PC-9 (cell line): ENCODE measurements at regions not wholly inside any gene's neighbourhood (a gene's known extent, or its start where the extent isn't known, plus 50 kb on each side); places are given as distances from the start of the nearest gene placed in this dataset.

Experiments used
- BruUV-seq: library from RNA; stranded (reverse); fragments of 400-500 nt; replicated peaks from 2 replicates; lab custom pipeline; 2021; lab: Mats Ljungman, UMichigan
- CTCF ChIA-PET: fragments of 300-600 bp; sonication (Branson Sonifier 250); formaldehyde crosslinking; loops from one replicate; lab custom pipeline; 2022; ENCODE audit warnings: antibody characterized with exemption; lab: Charles Lee
- POLR2A ChIA-PET: fragments of 300-600 bp; sonication (Branson Sonifier 250); formaldehyde crosslinking; loops from one replicate; lab custom pipeline; 2022; ENCODE audit warnings: antibody characterized with exemption; ENCODE audit not compliant: unreplicated experiment; lab: Charles Lee
- DNase-seq, 2 experiments: peaks; one replicate each; pipeline versions ENCODE4 v3.0.0 to v3.0.0-alpha.2; 2015 to 2022; ENCODE audit warnings: mixed read lengths in 1 of 2
- H2AFZ ChIP-seq: fragments of 200-600 bp; sonication (generic); 2 replicates; pipeline ENCODE4 v1.8.1; 2017; ENCODE audit warnings: antibody characterized with exemption
- H3F3A ChIP-seq: fragments of 200-600 bp; sonication (generic); 2 replicates; pipeline ENCODE4 v1.8.1; 2017; ENCODE audit warnings: antibody characterized with exemption, mild to moderate bottlenecking, low read depth; ENCODE audit not compliant: insufficient read depth
- H3K27ac ChIP-seq: fragments of 200-600 bp; sonication (generic); 2 replicates; pipeline ENCODE4 v1.6.1; 2016; ENCODE audit warnings: mixed run types
- H3K27me3 ChIP-seq: fragments of 200-600 bp; sonication (generic); 2 replicates; pipeline ENCODE4 v1.6.1; 2016; ENCODE audit warnings: low read depth, mixed run types; ENCODE audit not compliant: insufficient read depth
- H3K36me3 ChIP-seq: fragments of 200-600 bp; sonication (generic); 2 replicates; pipeline ENCODE4 v1.6.1; 2016; ENCODE audit warnings: low read depth, mixed run types
- H3K4me1 ChIP-seq: fragments of 200-600 bp; sonication (generic); replicated peaks from 2 replicates; pipeline ENCODE4 v1.6.1; 2016; ENCODE audit warnings: mixed run types; ENCODE audit not compliant: insufficient read depth
- H3K4me2 ChIP-seq: fragments of 200-600 bp; sonication (generic); 2 replicates; pipeline ENCODE4 v1.6.1; 2017; ENCODE audit warnings: mixed run types
- H3K4me3 ChIP-seq: fragments of 200-600 bp; sonication (generic); 2 replicates; pipeline ENCODE4 v1.6.1; 2016; ENCODE audit warnings: mixed run types
- H3K79me2 ChIP-seq: fragments of 200-600 bp; sonication (generic); 2 replicates; pipeline ENCODE4 v1.6.1; 2017; ENCODE audit warnings: low read depth, mixed run types
- H3K9me2 ChIP-seq: fragments of 200-600 bp; sonication (generic); 2 replicates; pipeline ENCODE4 v1.8.1; 2017; ENCODE audit warnings: mild to moderate bottlenecking; ENCODE audit not compliant: insufficient read depth
- H3K9me3 ChIP-seq: fragments of 200-600 bp; sonication (generic); 2 replicates; pipeline ENCODE4 v1.8.1; 2016; ENCODE audit warnings: low read depth; ENCODE audit not compliant: insufficient read depth
- H4K20me1 ChIP-seq: fragments of 200-600 bp; sonication (generic); 2 replicates; pipeline ENCODE4 v1.8.1; 2017; ENCODE audit not compliant: insufficient read depth
- EZH2 ChIP-seq: fragments of 200-600 bp; sonication (generic); IDR thresholded peaks from 2 replicates; pipeline ENCODE4 v1.8.0; 2017; ENCODE audit warnings: antibody characterized with exemption, low read depth
- intact Hi-C: fragments of 100-400 bp; cut with micrococcal nuclease; formaldehyde crosslinking; loops from one replicate; pipeline ENCODE4 v1.10.0; 2022; ENCODE audit not compliant: unreplicated experiment
- TF ChIP-seq, protein P1 (sequence below): fragments of 200-600 bp; sonication (generic); conservative IDR thresholded peaks from 2 replicates; pipeline ENCODE4 v1.6.1; 2017; ENCODE audit warnings: mixed run types, antibody characterized with exemption, mild to moderate bottlenecking, moderate library complexity

DNA sequence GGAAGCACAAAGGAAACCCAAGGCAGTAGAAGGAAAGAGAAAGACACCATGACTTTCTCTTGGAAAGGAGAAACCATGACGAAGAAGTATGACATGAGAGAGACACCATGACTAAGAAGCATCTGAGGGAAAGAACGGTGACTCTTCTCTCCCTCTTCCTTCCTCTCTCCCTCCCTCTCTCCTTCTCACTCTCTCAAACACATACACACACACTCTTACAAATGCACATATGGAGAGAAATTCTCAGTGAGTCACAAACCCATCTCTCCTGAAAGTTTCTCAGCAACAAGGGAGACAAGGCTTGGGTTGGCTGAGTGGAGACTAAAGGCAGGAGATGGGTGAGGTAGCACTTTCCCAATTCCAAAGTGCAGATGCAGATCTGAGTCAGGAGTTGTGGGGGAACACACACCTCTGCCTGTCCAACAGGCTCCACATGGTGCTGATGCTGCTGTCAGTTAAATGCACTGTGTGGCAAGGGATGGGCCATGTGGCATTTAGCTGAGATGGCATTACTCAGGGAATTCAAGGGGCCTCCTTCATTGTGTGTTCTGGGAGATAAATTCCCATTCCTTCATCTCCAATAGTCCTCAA, 336.7 kb upstream of the C16orf82 start:
- H3K4me1 ChIP-seq = no peaks in the 10 kb centered on the region
- H3K27me3 ChIP-seq = peaks cover 32% of the 10 kb centered on the region; the same call in 1 of the 2 replicates
- ChIA-PET CTCF (no interaction called here), POLR2A (no interaction called here)
- no peaks in the 10 kb centered on the region for H4K20me1 ChIP-seq
- TF ChIP-seq EZH2 = no peak
- TF ChIP-seq, protein P1, sequence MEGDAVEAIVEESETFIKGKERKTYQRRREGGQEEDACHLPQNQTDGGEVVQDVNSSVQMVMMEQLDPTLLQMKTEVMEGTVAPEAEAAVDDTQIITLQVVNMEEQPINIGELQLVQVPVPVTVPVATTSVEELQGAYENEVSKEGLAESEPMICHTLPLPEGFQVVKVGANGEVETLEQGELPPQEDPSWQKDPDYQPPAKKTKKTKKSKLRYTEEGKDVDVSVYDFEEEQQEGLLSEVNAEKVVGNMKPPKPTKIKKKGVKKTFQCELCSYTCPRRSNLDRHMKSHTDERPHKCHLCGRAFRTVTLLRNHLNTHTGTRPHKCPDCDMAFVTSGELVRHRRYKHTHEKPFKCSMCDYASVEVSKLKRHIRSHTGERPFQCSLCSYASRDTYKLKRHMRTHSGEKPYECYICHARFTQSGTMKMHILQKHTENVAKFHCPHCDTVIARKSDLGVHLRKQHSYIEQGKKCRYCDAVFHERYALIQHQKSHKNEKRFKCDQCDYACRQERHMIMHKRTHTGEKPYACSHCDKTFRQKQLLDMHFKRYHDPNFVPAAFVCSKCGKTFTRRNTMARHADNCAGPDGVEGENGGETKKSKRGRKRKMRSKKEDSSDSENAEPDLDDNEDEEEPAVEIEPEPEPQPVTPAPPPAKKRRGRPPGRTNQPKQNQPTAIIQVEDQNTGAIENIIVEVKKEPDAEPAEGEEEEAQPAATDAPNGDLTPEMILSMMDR = no peak
- no peaks in the 10 kb centered on the region for H3K79me2 ChIP-seq
- no peaks in the 10 kb centered on the region for H3F3A ChIP-seq
- no peaks in the 10 kb centered on the region for H3K9me3 ChIP-seq
- no peaks in the 10 kb centered on the region for H3K9me2 ChIP-seq
- BruUV-seq = no TSS peak
- intact Hi-C loops = no loop called here
- no peak overlapping the region for H2AFZ ChIP-seq
- no peak for DNase-seq
- H3K4me2 ChIP-seq = no peak overlapping the region
- no peak overlapping the region for H3K27ac ChIP-seq
- H3K4me3 ChIP-seq = no peak overlapping the region
- no peaks in the 10 kb centered on the region for H3K36me3 ChIP-seq

DNA sequence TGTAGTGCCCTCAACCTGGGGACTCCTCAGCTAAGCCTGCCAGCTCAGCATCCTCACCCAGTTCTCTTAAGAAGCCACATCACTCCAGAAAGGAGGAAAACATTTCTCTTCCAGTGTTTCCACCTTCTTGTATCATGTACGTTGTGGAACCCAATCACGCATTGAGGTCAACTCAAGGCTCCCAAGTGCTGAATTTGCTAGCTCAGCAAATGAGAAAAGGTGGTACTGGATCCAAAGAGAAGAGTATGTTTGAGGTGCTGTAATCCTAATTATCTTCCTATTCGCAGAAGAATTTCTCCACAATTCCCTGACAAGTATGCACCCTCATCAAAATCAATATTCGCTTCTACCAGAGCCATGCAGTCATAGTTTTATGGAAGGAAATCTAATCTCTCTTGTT, 335.0 kb upstream of the C16orf82 start:
- Histone ChIP-seq H3K4me1 (no peaks in the 10 kb centered on the region), H3K79me2 (no peaks in the 10 kb centered on the region), H3K4me2 (no peak overlapping the region), H2AFZ (no peak overlapping the region), H4K20me1 (no peaks in the 10 kb centered on the region), H3K27ac (no peak overlapping the region), H3F3A (no peaks in the 10 kb centered on the region), H3K9me3 (no peaks in the 10 kb centered on the region), H3K27me3 (peaks cover 21% of the 10 kb centered on the region; the same call in 1 of the 2 replicates), H3K9me2 (no peaks in the 10 kb centered on the region; the same call in 1 of the 2 replicates), H3K4me3 (no peak overlapping the region), H3K36me3 (no peaks in the 10 kb centered on the region)
- BruUV-seq = no TSS peak
- ChIA-PET CTCF (no interaction called here), POLR2A (no interaction called here)
- DNase-seq = no peak
- intact Hi-C loops = no loop called here
- TF ChIP-seq EZH2 = no peak
- TF ChIP-seq, protein P1 = no peak

DNA sequence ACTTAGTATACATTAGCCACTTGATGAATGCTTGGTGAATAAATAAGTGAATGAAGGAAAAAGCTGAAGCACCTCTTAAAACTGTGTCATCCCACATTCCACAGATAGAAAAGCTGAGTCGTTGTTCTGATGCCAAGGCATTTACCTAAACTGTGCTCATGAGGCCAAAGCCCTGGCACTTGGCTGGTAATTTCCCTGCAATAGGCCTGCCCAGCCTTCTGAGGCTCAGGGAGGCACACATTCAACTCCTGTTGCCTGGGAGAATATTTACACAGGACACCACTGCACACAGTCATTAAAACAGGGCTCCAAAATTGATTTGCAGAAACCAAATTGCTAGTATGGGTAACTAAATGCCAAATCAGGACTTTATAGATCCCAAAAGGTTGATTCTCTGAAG, 333.0 kb upstream of the C16orf82 start:
- Histone ChIP-seq H3K4me2 (no peak overlapping the region), H2AFZ (no peak overlapping the region), H3K36me3 (no peaks in the 10 kb centered on the region), H3K9me2 (no peaks in the 10 kb centered on the region; the same call in 1 of the 2 replicates), H3K79me2 (no peaks in the 10 kb centered on the region), H3K9me3 (no peaks in the 10 kb centered on the region), H3K27ac (no peak overlapping the region), H4K20me1 (no peaks in the 10 kb centered on the region), H3K4me3 (no peak overlapping the region), H3K27me3 (0 out of 2 replicates have a peak, but pooled peaks cover 3% of the 10 kb centered on the region), H3F3A (no peaks in the 10 kb centered on the region), H3K4me1 (no peaks in the 10 kb centered on the region)
- DNase-seq = no peak
- no peak for TF ChIP-seq EZH2
- TF ChIP-seq, protein P1 = no peak
- POLR2A ChIA-PET = no interaction called here
- no TSS peak for BruUV-seq
- intact Hi-C loops = no loop called here
- CTCF ChIA-PET = interaction anchor here (0.7 kb wide), 1 partner anchor 1668 kb away, joined by 3 read pairs; no protein-coding TSS in a partner anchor
